ENCODE measurements at regions not wholly inside any gene's neighbourhood (a gene's known extent, or its start where the extent isn't known, plus 50 kb on each side); places are given as distances from the start of the nearest gene placed in this dataset.

- TF ChIP-seq CTCF (IDR thresholded peaks at IDR 0.05; ENCODE audit: extremely low read depth, missing control alignments): no peak
- DNase-seq (ENCODE audit: low spot score): no peak
Measured at GRCh38 chr6:165791876-165792437, 128.9 kb upstream of the PDE10A start.

GRCh38 chr6:165791306-165791705, 128.3 kb upstream of the PDE10A start:
- no peak for TF ChIP-seq CTCF (IDR thresholded peaks at IDR 0.05; ENCODE audit: extremely low read depth, missing control alignments)
- no peak for DNase-seq (ENCODE audit: low spot score)

- TF ChIP-seq CTCF (IDR thresholded peaks at IDR 0.05; ENCODE audit: extremely low read depth, missing control alignments): no peak
- no peak for DNase-seq (ENCODE audit: low spot score)
Measured at GRCh38 chr6:165782812-165783211, 119.8 kb upstream of the PDE10A start.

- no peak for TF ChIP-seq CTCF (IDR thresholded peaks at IDR 0.05; ENCODE audit: extremely low read depth, missing control alignments)
- DNase-seq (ENCODE audit: low spot score): no peak
Measured at GRCh38 chr6:165782134-165782533, 119.1 kb upstream of the PDE10A start.

GRCh38 chr6:165777680-165778079, 114.6 kb upstream of the PDE10A start:
- TF ChIP-seq CTCF (IDR thresholded peaks at IDR 0.05; ENCODE audit: extremely low read depth, missing control alignments): no peak
- no peak for DNase-seq (ENCODE audit: low spot score)

- DNase-seq (ENCODE audit: low spot score): no peak
- no peak for TF ChIP-seq CTCF (IDR thresholded peaks at IDR 0.05; ENCODE audit: extremely low read depth, missing control alignments)
Measured at GRCh38 chr6:165776691-165777090, 113.7 kb upstream of the PDE10A start.

- no peak for TF ChIP-seq CTCF (IDR thresholded peaks at IDR 0.05; ENCODE audit: extremely low read depth, missing control alignments)
- no peak for DNase-seq (ENCODE audit: low spot score)
Measured at GRCh38 chr6:165775721-165776120, 112.7 kb upstream of the PDE10A start.

Measured in GM20000 (cell line).